ENCODE measurements at regions not wholly inside any gene's neighbourhood (a gene's known extent, or its start where the extent isn't known, plus 50 kb on each side); places are given as distances from the start of the nearest gene placed in this dataset.

DNA sequence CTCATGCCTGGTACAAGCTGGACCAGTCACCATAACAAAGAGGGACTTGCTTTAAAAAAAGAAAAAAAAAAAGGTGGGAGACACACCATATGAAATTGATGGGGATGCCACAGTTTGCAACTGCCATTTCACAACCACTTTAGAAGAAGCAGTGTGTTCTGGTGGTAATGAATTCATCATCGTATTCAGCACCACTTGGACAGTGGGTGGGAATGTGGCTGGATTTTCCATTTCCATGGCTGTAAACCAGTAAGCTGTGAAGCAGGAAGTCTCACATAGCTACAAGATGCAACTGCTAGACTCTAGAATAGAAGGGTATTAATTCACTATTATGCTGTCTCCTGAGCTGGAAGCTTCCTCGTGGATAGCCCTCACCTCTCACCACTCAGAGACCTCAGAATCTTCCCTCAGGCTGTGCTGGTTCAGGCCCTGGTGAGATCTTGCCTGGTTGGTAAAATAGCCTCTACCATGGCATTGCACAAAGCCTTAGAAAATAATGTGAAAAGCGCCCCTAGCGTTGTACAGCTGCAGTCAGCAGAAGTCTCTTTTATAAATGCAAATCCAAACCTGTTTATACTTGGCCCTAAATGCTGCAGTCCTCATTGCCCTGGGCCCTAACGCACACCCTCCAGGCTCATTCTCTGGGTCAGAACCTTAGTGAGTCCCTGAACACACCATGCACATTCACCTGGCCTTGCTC lies 150.7 kb downstream of the KCTD15 start:
- TF ChIP-seq, protein P1, sequence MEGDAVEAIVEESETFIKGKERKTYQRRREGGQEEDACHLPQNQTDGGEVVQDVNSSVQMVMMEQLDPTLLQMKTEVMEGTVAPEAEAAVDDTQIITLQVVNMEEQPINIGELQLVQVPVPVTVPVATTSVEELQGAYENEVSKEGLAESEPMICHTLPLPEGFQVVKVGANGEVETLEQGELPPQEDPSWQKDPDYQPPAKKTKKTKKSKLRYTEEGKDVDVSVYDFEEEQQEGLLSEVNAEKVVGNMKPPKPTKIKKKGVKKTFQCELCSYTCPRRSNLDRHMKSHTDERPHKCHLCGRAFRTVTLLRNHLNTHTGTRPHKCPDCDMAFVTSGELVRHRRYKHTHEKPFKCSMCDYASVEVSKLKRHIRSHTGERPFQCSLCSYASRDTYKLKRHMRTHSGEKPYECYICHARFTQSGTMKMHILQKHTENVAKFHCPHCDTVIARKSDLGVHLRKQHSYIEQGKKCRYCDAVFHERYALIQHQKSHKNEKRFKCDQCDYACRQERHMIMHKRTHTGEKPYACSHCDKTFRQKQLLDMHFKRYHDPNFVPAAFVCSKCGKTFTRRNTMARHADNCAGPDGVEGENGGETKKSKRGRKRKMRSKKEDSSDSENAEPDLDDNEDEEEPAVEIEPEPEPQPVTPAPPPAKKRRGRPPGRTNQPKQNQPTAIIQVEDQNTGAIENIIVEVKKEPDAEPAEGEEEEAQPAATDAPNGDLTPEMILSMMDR (IDR thresholded peaks at IDR 0.05; ENCODE audit: insufficient read depth, missing control alignments), result no peak
- no peak for DNase-seq (ENCODE audit: insufficient read length, low spot score)
- FAIRE-seq, result no peak

DNA sequence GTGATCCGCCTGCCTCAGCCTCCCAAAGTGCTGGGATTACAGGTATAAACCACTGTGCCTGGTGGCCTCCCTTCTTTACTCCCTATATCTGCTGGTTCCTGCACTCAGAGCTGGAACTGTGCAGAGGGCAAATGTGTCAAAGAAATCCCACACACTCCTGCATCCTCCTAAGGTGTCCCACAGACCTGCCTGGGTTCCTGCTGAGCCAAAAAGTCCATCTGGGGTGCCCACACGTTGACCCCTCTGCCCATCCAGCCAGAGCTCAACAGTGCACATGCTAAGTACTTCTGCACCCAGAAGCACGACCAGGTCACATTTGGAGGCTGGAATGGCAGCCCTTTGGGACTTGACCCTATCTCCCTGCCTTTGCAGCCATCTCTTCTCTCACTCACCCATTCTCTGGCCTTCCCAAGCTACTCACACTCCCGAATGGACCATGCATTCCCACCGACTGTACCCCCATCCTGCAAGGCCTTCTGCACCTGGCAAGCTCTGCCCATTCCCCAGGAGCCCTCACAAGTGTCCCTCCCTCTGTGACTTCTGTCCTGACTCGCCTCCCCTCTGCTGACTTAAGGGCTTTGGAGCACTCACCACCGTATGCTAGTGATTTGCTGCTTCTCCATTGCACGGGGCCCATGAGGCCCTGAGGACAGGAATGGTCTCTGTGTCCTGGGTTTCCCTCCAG lies 152.1 kb downstream of the KCTD15 start:
- FAIRE-seq (no peak), DNase-seq (ENCODE audit: insufficient read length, low spot score) (no peak)
- TF ChIP-seq, protein P1 (IDR thresholded peaks at IDR 0.05; ENCODE audit: insufficient read depth, missing control alignments), result no peak

DNA sequence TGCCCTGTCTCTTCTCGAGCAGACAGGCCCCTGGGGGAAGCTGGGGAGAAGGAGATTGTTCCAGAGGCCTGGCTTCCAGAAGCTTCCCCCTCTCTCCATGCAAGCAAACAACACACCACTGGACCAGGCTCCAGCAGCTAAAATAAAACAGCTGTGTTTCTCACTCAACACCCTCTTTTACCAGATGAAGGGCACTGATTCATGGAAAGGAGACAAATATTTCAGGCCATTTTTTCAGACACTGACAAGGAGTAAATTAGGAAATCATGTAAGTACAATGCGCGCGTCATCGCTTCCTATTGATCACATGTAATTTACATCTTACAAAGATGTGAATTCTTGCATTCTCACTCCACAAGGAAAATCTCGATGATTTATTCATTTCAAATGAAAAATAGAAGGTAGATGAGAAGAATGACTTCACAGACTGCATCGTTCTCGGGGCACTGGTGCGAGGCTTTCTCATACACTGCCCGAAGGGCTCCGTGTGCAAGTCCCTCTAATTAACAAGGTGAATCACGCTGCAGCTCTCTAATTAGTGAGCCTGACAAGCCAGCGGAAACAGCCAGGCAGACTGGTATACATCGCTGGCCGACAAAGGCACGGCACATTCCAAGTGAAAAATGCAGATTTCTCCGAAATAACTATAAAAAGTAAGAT lies 153.6 kb downstream of the KCTD15 start:
- no peak for DNase-seq (ENCODE audit: insufficient read length, low spot score)
- no peak for FAIRE-seq
- TF ChIP-seq, protein P1 (IDR thresholded peaks at IDR 0.05; ENCODE audit: insufficient read depth, missing control alignments), result no peak

DNA sequence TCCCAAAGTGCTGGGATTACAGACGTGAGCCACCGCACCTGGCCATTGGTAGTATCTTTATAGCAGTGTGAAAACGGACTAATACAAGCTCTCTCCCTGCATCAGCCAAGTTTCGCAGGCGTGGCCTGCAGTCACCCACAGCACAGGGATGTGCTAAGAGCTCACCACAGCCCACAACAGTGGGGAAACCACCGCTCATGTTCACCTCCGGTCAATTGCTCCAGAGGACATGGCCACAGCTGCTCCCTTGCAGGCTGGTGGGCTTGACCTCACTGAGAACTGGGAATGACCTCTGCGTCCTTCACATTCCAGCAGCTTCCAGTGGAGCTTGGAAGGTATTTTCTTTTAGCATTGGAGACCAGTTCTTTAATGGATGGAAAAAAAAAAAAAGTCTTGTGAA lies 156.4 kb downstream of the KCTD15 start:
- DNase-seq (ENCODE audit: insufficient read length, low spot score), result no peak
- no peak for FAIRE-seq

DNA sequence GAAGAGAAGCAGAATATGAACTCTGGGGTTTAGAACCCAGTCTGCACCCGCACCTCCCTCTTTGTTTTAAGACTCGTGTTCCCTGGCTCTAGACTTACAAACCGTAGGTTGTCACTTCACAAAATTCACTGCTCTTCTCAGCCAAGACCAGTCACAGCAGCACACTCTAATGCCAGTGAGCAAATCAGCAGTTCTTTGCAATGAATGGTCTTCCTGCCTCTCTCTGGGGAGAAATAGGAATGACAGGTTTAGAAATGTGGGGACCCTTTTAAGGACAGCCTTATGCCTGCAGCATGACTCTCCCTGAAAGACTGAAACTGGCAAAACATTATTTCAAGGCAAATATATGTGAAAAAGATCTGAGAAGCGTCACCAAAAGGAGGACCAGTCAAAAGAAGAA lies 156.9 kb downstream of the KCTD15 start:
- TF ChIP-seq, protein P1 (IDR thresholded peaks at IDR 0.05; ENCODE audit: insufficient read depth, missing control alignments), result no peak
- FAIRE-seq (no peak), DNase-seq (ENCODE audit: insufficient read length, low spot score) (no peak)

More for the DNA sequence above, 156.4 kb downstream of the KCTD15 start:
- TF ChIP-seq, protein P1 (IDR thresholded peaks at IDR 0.05; ENCODE audit: insufficient read depth, missing control alignments), result no peak

DNA sequence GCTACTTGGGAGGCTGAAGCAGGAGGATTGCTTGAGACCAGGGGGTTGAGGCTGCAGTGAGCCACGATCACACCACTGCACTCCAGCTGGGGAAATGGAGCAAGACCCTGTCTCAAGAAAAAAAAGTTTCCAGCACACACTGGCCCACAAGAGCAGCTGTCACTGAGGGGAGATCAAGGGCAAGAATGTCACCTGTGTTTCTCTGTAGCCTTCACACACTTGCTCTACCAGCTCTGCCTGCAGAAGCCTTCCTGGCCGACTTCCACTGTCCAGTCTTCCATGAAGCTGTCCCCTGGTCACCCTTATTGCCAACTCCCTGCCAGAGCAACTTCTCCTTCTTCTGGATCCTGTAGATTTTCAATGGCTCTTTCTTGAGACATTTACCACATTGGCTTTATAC lies 158.0 kb downstream of the KCTD15 start:
- TF ChIP-seq, protein P1 (IDR thresholded peaks at IDR 0.05; ENCODE audit: insufficient read depth, missing control alignments), result no peak
- FAIRE-seq (no peak), DNase-seq (ENCODE audit: insufficient read length, low spot score) (no peak)

Data from D721Med (cell line).